WTC11 (cell line): ENCODE measurements at regions not wholly inside any gene's neighbourhood (a gene's known extent, or its start where the extent isn't known, plus 50 kb on each side); places are given as distances from the start of the nearest gene placed in this dataset.

ENCODE experiments used
- ATAC-seq: fragments of 200-7000 bp; cut with Tn5 transposase; 2 replicates; pipeline ENCODE4 v1.10.0; 2021; ENCODE audit warnings: mild to moderate bottlenecking, moderate library complexity
- CTCF ChIA-PET: fragments of 300-600 bp; sonication (Branson Sonifier 250); formaldehyde crosslinking; loops from one replicate; lab custom pipeline; 2021; ENCODE audit warnings: antibody characterized with exemption; lab: Charles Lee
- POLR2A ChIA-PET: fragments of 350-600 bp; sonication (Branson Sonifier 250); formaldehyde crosslinking; loops from one replicate; lab custom pipeline; 2021; ENCODE audit warnings: antibody characterized with exemption; lab: Charles Lee
- DNase-seq: peaks from one replicate; pipeline ENCODE4 v3.0.0; 2021; ENCODE audit warnings: low spot score
- H3K27ac Mint-ChIP-seq: 2 replicates; pipeline ENCODE4 v1.8.0; 2021; ENCODE audit warnings: mixed read lengths
- H3K27me3 Mint-ChIP-seq: 2 replicates; pipeline ENCODE4 v1.8.0; 2021; ENCODE audit warnings: low read depth, mild to moderate bottlenecking, moderate library complexity, mixed read lengths
- H3K36me3 Mint-ChIP-seq: 2 replicates; pipeline ENCODE4 v1.8.0; 2021; ENCODE audit warnings: mixed read lengths
- H3K4me1 Mint-ChIP-seq: 2 replicates; pipeline ENCODE4 v1.8.0; 2022; ENCODE audit warnings: mixed read lengths
- H3K4me3 Mint-ChIP-seq: 2 replicates; pipeline ENCODE4 v1.8.0; 2021; ENCODE audit warnings: mild to moderate bottlenecking, moderate library complexity, mixed read lengths
- H3K9me3 Mint-ChIP-seq: 2 replicates; pipeline ENCODE4 v1.8.0; 2021; ENCODE audit warnings: mixed read lengths
- AR ChIP-seq: fragments of 250-450 bp; sonication (Bioruptor Pico); IDR thresholded peaks from 2 replicates; pipeline ENCODE4 v1.9.0; 2021; ENCODE audit warnings: mild to moderate bottlenecking
- CBFB ChIP-seq: sonication (generic); formaldehyde crosslinking; IDR thresholded peaks from 2 replicates; pipeline ENCODE4 v1.8.1; 2022; ENCODE audit warnings: mild to moderate bottlenecking, low read depth, missing genetic modification reagents
- CDX4 ChIP-seq: fragments of 250-450 bp; sonication (Bioruptor Pico); IDR thresholded peaks from 2 replicates; pipeline ENCODE4 v1.9.0; 2021; ENCODE audit warnings: moderate library complexity, mild to moderate bottlenecking, inconsistent platforms, borderline replicate concordance
- EMX1 ChIP-seq: fragments of 250-450 bp; sonication (Bioruptor Pico); IDR thresholded peaks from 2 replicates; pipeline ENCODE4 v1.8.0; 2021; ENCODE audit warnings: mild to moderate bottlenecking
- ERG ChIP-seq: fragments of 250-450 bp; sonication (Bioruptor Pico); IDR thresholded peaks from 2 replicates; pipeline ENCODE4 v1.8.0; 2021; ENCODE audit warnings: mild to moderate bottlenecking
- ESRRA ChIP-seq: sonication (generic); formaldehyde crosslinking; IDR thresholded peaks from 2 replicates; pipeline ENCODE4 v1.8.1; 2022; ENCODE audit warnings: mild to moderate bottlenecking, missing genetic modification reagents, borderline replicate concordance
- ETV6 ChIP-seq: sonication (generic); formaldehyde crosslinking; IDR thresholded peaks from 2 replicates; pipeline ENCODE4 v1.8.1; 2022; ENCODE audit warnings: mild to moderate bottlenecking, missing genetic modification reagents
- FOXJ3 ChIP-seq: sonication (generic); formaldehyde crosslinking; IDR thresholded peaks from 2 replicates; pipeline ENCODE4 v1.9.0; 2021; ENCODE audit warnings: missing genetic modification reagents, mild to moderate bottlenecking, borderline replicate concordance
- GRHL2 ChIP-seq: fragments of 250-450 bp; sonication (Bioruptor Pico); IDR thresholded peaks from 2 replicates; pipeline ENCODE4 v1.8.0; 2022; ENCODE audit warnings: mild to moderate bottlenecking, moderate library complexity; ENCODE audit not compliant: insufficient replicate concordance, severe bottlenecking
- HMGXB4 ChIP-seq: sonication (generic); formaldehyde crosslinking; IDR thresholded peaks from 2 replicates; pipeline ENCODE4 v1.8.1; 2023; ENCODE audit warnings: mild to moderate bottlenecking, moderate library complexity, missing genetic modification reagents
- JAZF1 ChIP-seq: fragments of 250-450 bp; sonication (Bioruptor Pico); IDR thresholded peaks from 2 replicates; pipeline ENCODE4 v1.9.0; 2021; ENCODE audit warnings: moderate library complexity, mild to moderate bottlenecking, inconsistent platforms
- MXD4 ChIP-seq: fragments of 250-450 bp; sonication (Bioruptor Pico); IDR thresholded peaks from 2 replicates; pipeline ENCODE4 v1.8.0; 2021; ENCODE audit warnings: mild to moderate bottlenecking, moderate library complexity, borderline replicate concordance
- NFE2L1 ChIP-seq: sonication (generic); formaldehyde crosslinking; IDR thresholded peaks from 2 replicates; pipeline ENCODE4 v1.8.1; 2023; ENCODE audit warnings: missing genetic modification reagents
- NR3C1 ChIP-seq: sonication (generic); formaldehyde crosslinking; conservative IDR thresholded peaks from 2 replicates; pipeline ENCODE4 v1.8.1; 2023; ENCODE audit warnings: low read depth, mild to moderate bottlenecking, missing genetic modification reagents
- USF2 ChIP-seq: sonication (generic); formaldehyde crosslinking; IDR thresholded peaks from 2 replicates; pipeline ENCODE4 v1.8.1; 2023; ENCODE audit warnings: mild to moderate bottlenecking, missing genetic modification reagents, moderate library complexity
- ZBTB21 ChIP-seq: sonication (generic); formaldehyde crosslinking; IDR thresholded peaks from 2 replicates; pipeline ENCODE4 v1.8.1; 2023; ENCODE audit warnings: mild to moderate bottlenecking, missing genetic modification reagents, borderline replicate concordance
- ZNF138 ChIP-seq: sonication (generic); formaldehyde crosslinking; conservative IDR thresholded peaks from 2 replicates; pipeline ENCODE4 v1.8.1; 2022; ENCODE audit warnings: mild to moderate bottlenecking, moderate library complexity, missing genetic modification reagents
- TF ChIP-seq, protein P1 (sequence below): fragments of 250-450 bp; sonication (Bioruptor Pico); IDR thresholded peaks from 2 replicates; pipeline ENCODE4 v2.1.2; 2022; ENCODE audit warnings: mild to moderate bottlenecking, moderate library complexity
- TF ChIP-seq, protein P2 (sequence below): fragments of 250-450 bp; sonication (Bioruptor Pico); IDR thresholded peaks from 2 replicates; pipeline ENCODE4 v1.9.0; 2021; ENCODE audit warnings: mild to moderate bottlenecking
- TF ChIP-seq, protein P3 (sequence below): fragments of 250-450 bp; sonication (Bioruptor Pico); conservative IDR thresholded peaks from 2 replicates; pipeline ENCODE4 v1.9.0; 2021; ENCODE audit warnings: mild to moderate bottlenecking
- TF ChIP-seq, protein P4 (sequence below): sonication (generic); formaldehyde crosslinking; IDR thresholded peaks from 2 replicates; pipeline ENCODE4 v1.8.1; 2022; ENCODE audit warnings: missing genetic modification reagents, borderline replicate concordance

- DNase-seq, result no peak
- TF ChIP-seq AR (CRISPR knock-in tag) (no peak), ZNF138 (no peak), ZBTB21 (CRISPR knock-in tag) (no peak)
- TF ChIP-seq, protein P1, sequence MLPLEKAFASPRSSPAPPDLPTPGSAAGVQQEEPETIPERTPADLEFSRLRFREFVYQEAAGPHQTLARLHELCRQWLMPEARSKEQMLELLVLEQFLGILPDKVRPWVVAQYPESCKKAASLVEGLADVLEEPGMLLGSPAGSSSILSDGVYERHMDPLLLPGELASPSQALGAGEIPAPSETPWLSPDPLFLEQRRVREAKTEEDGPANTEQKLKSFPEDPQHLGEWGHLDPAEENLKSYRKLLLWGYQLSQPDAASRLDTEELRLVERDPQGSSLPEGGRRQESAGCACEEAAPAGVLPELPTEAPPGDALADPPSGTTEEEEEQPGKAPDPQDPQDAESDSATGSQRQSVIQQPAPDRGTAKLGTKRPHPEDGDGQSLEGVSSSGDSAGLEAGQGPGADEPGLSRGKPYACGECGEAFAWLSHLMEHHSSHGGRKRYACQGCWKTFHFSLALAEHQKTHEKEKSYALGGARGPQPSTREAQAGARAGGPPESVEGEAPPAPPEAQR, result no peak
- Mint-ChIP-seq H3K27me3 (peaks cover 15% of the 10 kb centered on the region), H3K4me1 (peaks cover 18% of the 10 kb centered on the region), H3K4me3 (no peak overlapping the region), H3K36me3 (peaks cover 8% of the 10 kb centered on the region), H3K27ac (no peak overlapping the region), H3K9me3 (peaks cover 13% of the 10 kb centered on the region)
- ChIA-PET POLR2A (no interaction called here), CTCF (interaction anchor here (0.7 to 0.8 kb wide), 2 partner anchors 13 to 107 kb away, joined by 3 read pairs; no protein-coding TSS in a partner anchor)
- no peak for ATAC-seq
These were observed 285.8 kb downstream of the ADGRD1 start for GRCh38 chr12:131239384-131240094.

DNA sequence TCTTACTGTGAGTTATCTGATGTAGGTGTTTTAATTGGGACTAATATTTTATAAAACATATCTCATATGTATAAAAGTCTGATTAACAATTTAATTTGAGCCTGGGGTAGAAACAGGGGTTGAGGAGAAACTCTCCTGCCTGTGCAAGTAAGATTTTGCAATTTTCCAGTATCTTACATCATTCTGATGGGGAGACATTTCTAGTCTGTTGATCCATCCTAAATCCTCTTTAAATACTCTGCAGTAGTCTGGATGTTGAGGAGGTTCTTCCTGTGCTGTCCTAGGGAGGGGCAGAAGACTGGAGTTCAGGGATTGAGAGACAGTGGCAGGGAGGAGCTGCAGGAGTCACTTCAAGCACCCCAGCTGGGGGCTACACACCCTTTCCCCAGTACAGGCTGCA, 287.8 kb downstream of the ADGRD1 start:
- H3K9me3 Mint-ChIP-seq, result peaks cover 13% of the 10 kb centered on the region
- peaks cover 15% of the 10 kb centered on the region for H3K27me3 Mint-ChIP-seq
- ATAC-seq (no peak), DNase-seq (no peak)
- peaks cover 7% of the 10 kb centered on the region for H3K4me1 Mint-ChIP-seq
- ChIA-PET POLR2A (no interaction called here), CTCF (no interaction called here)
- no peak overlapping the region for H3K27ac Mint-ChIP-seq
- H3K4me3 Mint-ChIP-seq, result no peak overlapping the region
- peaks cover 8% of the 10 kb centered on the region for H3K36me3 Mint-ChIP-seq
- TF ChIP-seq, protein P2, sequence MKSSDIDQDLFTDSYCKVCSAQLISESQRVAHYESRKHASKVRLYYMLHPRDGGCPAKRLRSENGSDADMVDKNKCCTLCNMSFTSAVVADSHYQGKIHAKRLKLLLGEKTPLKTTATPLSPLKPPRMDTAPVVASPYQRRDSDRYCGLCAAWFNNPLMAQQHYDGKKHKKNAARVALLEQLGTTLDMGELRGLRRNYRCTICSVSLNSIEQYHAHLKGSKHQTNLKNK (CRISPR knock-in tag), result no peak
- no peak for TF ChIP-seq MXD4 (CRISPR knock-in tag)
- no peak for TF ChIP-seq USF2 (CRISPR knock-in tag)
- no peak for TF ChIP-seq JAZF1
- no peak for TF ChIP-seq HMGXB4
- TF ChIP-seq EMX1 (CRISPR knock-in tag), result no peak
- no peak for TF ChIP-seq NR3C1 (CRISPR knock-in tag)
- TF ChIP-seq CBFB (CRISPR knock-in tag), result no peak
- no peak for TF ChIP-seq FOXJ3
- TF ChIP-seq ERG (CRISPR knock-in tag), result no peak
- TF ChIP-seq ZNF138, result no peak
- no peak for TF ChIP-seq ETV6 (CRISPR knock-in tag)
- no peak for TF ChIP-seq GRHL2 (CRISPR knock-in tag)
- TF ChIP-seq, protein P3, sequence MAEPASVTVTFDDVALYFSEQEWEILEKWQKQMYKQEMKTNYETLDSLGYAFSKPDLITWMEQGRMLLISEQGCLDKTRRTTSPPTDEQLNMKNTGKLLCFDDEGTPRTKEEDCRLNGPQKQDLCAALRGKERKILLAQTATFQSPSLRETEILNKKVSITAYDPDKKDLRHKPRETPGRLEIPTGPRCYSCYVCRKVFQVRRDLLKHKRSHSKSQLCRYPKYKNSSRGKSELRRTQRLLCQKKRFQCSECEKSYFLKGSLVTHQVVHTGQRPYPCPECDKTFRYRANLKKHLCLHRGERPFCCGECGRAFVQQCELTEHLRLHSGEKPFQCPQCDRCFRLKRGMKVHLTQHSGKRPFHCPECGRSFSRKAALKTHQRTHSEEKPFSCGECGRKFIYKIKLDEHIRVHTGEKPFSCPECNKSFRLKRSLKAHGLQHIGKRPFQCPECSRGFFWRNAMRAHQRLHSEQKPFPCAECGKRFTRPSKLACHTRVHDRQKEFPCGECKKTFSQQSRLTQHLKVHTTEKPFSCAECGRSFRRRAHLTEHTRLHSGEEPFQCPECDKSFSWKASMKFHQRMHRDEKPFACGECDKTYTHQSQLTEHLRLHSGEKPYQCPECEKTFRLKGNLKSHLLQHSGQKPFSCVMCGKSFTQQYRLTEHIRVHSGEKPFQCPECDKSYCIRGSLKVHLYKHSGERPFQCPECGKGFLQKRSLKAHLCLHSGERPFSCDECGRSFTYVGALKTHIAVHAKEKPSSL (CRISPR knock-in tag), result no peak
- TF ChIP-seq, protein P4, sequence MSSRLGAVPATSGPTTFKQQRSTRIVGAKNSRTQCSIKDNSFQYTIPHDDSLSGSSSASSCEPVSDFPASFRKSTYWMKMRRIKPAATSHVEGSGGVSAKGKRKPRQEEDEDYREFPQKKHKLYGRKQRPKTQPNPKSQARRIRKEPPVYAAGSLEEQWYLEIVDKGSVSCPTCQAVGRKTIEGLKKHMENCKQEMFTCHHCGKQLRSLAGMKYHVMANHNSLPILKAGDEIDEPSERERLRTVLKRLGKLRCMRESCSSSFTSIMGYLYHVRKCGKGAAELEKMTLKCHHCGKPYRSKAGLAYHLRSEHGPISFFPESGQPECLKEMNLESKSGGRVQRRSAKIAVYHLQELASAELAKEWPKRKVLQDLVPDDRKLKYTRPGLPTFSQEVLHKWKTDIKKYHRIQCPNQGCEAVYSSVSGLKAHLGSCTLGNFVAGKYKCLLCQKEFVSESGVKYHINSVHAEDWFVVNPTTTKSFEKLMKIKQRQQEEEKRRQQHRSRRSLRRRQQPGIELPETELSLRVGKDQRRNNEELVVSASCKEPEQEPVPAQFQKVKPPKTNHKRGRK (CRISPR knock-in tag), result no peak
- TF ChIP-seq NFE2L1 (CRISPR knock-in tag), result no peak
- TF ChIP-seq CDX4 (CRISPR knock-in tag), result no peak
- no peak for TF ChIP-seq ESRRA
